Tongue (tissue), 1 donor: ENCODE measurements at regions not wholly inside any gene's neighbourhood (a gene's known extent, or its start where the extent isn't known, plus 50 kb on each side); places are given as distances from the start of the nearest gene placed in this dataset.
"Not testable (repeated sequence)": the region's sequence is repeated elsewhere in the genome, so short reads cannot be mapped to it uniquely, and the experiment has no call there.

Experiments used
- DNase-seq: peaks from one replicate; pipeline ENCODE4 v3.0.0-alpha.2; 2015

- DNase-seq, result no peak
Observed at GRCh38 chr3:124636101-124636862, 94.0 kb upstream of the UMPS start.

- no peak for DNase-seq
Observed at GRCh38 chr3:124636863-124637296, 93.4 kb upstream of the UMPS start.

GRCh38 chr3:124639406-124640237, 90.6 kb upstream of the UMPS start:
- DNase-seq, result no peak

- no peak for DNase-seq
Observed at GRCh38 chr3:124640635-124641306, 89.5 kb upstream of the UMPS start.

GRCh38 chr3:124643453-124643852, 86.8 kb upstream of the UMPS start:
- no peak for DNase-seq

GRCh38 chr3:124646186-124646585, 84.1 kb upstream of the UMPS start:
- not testable (repeated sequence) for DNase-seq

GRCh38 chr3:124648551-124648950, 81.7 kb upstream of the UMPS start:
- DNase-seq, result no peak

GRCh38 chr3:124650798-124651197, 79.5 kb upstream of the UMPS start:
- DNase-seq, result no peak

- DNase-seq, result not testable (repeated sequence)
Observed at GRCh38 chr3:124651416-124651815, 78.8 kb upstream of the UMPS start.

- DNase-seq, result no peak
Observed at GRCh38 chr3:124652009-124652408, 78.2 kb upstream of the UMPS start.

- DNase-seq, result no peak
Observed at GRCh38 chr3:124653071-124653796, 77.0 kb upstream of the UMPS start.

GRCh38 chr3:124653797-124654469, 76.3 kb upstream of the UMPS start:
- peak; percentile 56 for DNase-seq

- no peak for DNase-seq
Observed at GRCh38 chr3:124654470-124654845, 75.8 kb upstream of the UMPS start.

- no peak for DNase-seq
Observed at GRCh38 chr3:124656531-124656930, 73.7 kb upstream of the UMPS start.

GRCh38 chr3:124657138-124657537, 73.1 kb upstream of the UMPS start:
- DNase-seq, result no peak

- DNase-seq, result no peak
Observed at GRCh38 chr3:124658270-124658669, 72.0 kb upstream of the UMPS start.

- DNase-seq, result no peak
Observed at GRCh38 chr3:124659175-124659574, 71.1 kb upstream of the UMPS start.

GRCh38 chr3:124660599-124660998, 69.7 kb upstream of the UMPS start:
- no peak for DNase-seq

GRCh38 chr3:124663690-124664089, 66.6 kb upstream of the UMPS start:
- no peak for DNase-seq

GRCh38 chr3:124664804-124665203, 65.4 kb upstream of the UMPS start:
- DNase-seq, result no peak

GRCh38 chr3:124666067-124666466, 64.2 kb upstream of the UMPS start:
- DNase-seq, result no peak

GRCh38 chr3:124669470-124669869, 60.8 kb upstream of the UMPS start:
- DNase-seq, result no peak
